Hematopoietic multipotent progenitor cell treated with erythropoietin and hydrocortisone succinate and interleukin-3 and kit ligand, for 4 days (in vitro differentiated cells): ENCODE measurements at regions not wholly inside any gene's neighbourhood (a gene's known extent, or its start where the extent isn't known, plus 50 kb on each side); places are given as distances from the start of the nearest gene placed in this dataset.

ENCODE experiments used
- DNase-seq: peaks from one replicate; pipeline ENCODE4 v3.0.0-alpha.2; 2015

DNA sequence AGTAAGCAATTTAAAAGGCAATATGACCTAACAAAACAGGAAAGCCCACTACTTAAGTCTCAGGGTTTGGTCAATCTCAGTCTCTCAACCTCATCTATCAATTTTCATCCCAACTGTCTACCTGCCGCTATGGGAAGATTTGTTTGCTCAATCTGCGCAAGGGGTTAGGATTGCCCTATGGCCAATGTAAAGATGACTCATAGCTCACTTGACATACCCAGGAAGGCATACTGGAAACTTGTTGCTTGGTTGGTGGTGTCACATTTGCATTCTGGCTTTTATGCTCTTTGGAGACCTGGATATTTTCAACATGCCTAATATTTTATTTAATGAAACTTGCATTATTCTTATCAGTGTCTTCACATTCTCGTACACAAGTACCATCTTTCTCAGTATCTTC is 78.1 kb upstream of the TMEM196 start:
- no peak for DNase-seq

GRCh38 chr7:19834566-19834965 is 61.1 kb upstream of the TMEM196 start:
- no peak for DNase-seq

GRCh38 chr7:19830604-19831003 is 57.2 kb upstream of the TMEM196 start:
- no peak for DNase-seq
